Parathyroid adenoma (tissue), 2 donors: ENCODE measurements at regions not wholly inside any gene's neighbourhood (a gene's known extent, or its start where the extent isn't known, plus 50 kb on each side); places are given as distances from the start of the nearest gene placed in this dataset.

ENCODE experiments used
- H2AFZ ChIP-seq: fragments of 300-600 bp; sonication (generic); one replicate; pipeline ENCODE4 v1.7.0; 2017; ENCODE audit warnings: antibody characterized with exemption, mild to moderate bottlenecking
- H3K27ac ChIP-seq: fragments of 300-600 bp; sonication (generic); one replicate; pipeline ENCODE4 v1.7.0; 2017
- H3K27me3 ChIP-seq: fragments of 300-600 bp; sonication (generic); one replicate; pipeline ENCODE4 v1.7.0; 2017; ENCODE audit warnings: low read length; ENCODE audit not compliant: control insufficient read depth, insufficient read depth
- H3K36me3 ChIP-seq: fragments of 300-600 bp; sonication (generic); one replicate; pipeline ENCODE4 v1.7.0; 2017; ENCODE audit warnings: low read length; ENCODE audit not compliant: control insufficient read depth, insufficient read depth
- H3K4me1 ChIP-seq: fragments of 300-600 bp; sonication (generic); one replicate; pipeline ENCODE4 v1.7.0; 2017; ENCODE audit warnings: control low read depth
- H3K4me2 ChIP-seq: fragments of 300-600 bp; sonication (generic); one replicate; pipeline ENCODE4 v1.7.0; 2017; ENCODE audit warnings: low read length
- H3K4me3 ChIP-seq: fragments of 300-600 bp; sonication (generic); one replicate; pipeline ENCODE4 v1.7.0; 2017; ENCODE audit warnings: low read depth, low read length
- H3K79me2 ChIP-seq: fragments of 300-600 bp; sonication (generic); one replicate; pipeline ENCODE4 v1.7.0; 2017; ENCODE audit warnings: control low read depth
- H3K9ac ChIP-seq: fragments of 300-600 bp; sonication (generic); one replicate; pipeline ENCODE4 v1.7.0; 2017; ENCODE audit warnings: mild to moderate bottlenecking
- H3K9me3 ChIP-seq: fragments of 300-600 bp; sonication (generic); one replicate; pipeline ENCODE4 v1.7.0; 2017; ENCODE audit warnings: low read length; ENCODE audit not compliant: control insufficient read depth
- TF ChIP-seq, protein P1 (sequence below): fragments of 300-600 bp; sonication (generic); IDR thresholded peaks from one replicate; pipeline ENCODE4 v1.7.0; 2017; ENCODE audit warnings: antibody characterized with exemption, mild to moderate bottlenecking
- donor health status: primary hyperparathyroidism.

DNA sequence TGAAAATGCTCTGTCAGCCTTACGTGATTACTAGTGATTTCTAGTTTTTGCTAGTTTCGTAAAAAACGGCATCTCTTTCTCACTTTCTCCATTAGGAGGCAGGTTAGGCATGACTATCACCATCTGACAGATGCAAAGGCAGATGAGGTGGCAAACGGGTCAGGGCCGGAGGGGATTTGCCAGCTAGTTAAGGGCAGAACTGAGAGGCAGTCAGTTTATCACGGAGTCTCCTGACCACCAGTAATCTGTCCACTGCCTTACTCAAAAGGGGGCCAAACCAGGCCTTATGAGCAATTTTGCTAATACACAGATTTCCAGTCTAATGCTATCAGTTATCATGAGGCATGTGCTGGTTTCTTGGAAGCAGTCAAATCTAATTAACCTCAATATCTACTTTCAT lies 159.3 kb downstream of the TSEN15 start:
- TF ChIP-seq, protein P1, sequence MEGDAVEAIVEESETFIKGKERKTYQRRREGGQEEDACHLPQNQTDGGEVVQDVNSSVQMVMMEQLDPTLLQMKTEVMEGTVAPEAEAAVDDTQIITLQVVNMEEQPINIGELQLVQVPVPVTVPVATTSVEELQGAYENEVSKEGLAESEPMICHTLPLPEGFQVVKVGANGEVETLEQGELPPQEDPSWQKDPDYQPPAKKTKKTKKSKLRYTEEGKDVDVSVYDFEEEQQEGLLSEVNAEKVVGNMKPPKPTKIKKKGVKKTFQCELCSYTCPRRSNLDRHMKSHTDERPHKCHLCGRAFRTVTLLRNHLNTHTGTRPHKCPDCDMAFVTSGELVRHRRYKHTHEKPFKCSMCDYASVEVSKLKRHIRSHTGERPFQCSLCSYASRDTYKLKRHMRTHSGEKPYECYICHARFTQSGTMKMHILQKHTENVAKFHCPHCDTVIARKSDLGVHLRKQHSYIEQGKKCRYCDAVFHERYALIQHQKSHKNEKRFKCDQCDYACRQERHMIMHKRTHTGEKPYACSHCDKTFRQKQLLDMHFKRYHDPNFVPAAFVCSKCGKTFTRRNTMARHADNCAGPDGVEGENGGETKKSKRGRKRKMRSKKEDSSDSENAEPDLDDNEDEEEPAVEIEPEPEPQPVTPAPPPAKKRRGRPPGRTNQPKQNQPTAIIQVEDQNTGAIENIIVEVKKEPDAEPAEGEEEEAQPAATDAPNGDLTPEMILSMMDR = no peak
- H3K4me1 ChIP-seq = no peaks in the 10 kb centered on the region
- no peaks in the 10 kb centered on the region for H3K9me3 ChIP-seq
- H3K4me2 ChIP-seq = no peak overlapping the region
- H3K36me3 ChIP-seq = no peaks in the 10 kb centered on the region
- H3K27ac ChIP-seq = no peak overlapping the region
- H3K27me3 ChIP-seq = no peaks in the 10 kb centered on the region
- H3K9ac ChIP-seq = no peak overlapping the region
- H2AFZ ChIP-seq = no peak overlapping the region
- H3K79me2 ChIP-seq = no peaks in the 10 kb centered on the region
- H3K4me3 ChIP-seq = no peak overlapping the region

GRCh38 chr1:184212649-184213314 lies 161.3 kb downstream of the TSEN15 start:
- no peak overlapping the region for H3K9ac ChIP-seq
- H3K79me2 ChIP-seq = no peaks in the 10 kb centered on the region
- no peak overlapping the region for H3K27ac ChIP-seq
- TF ChIP-seq, protein P1 = no peak
- H3K4me1 ChIP-seq = no peaks in the 10 kb centered on the region
- H3K4me2 ChIP-seq = no peak overlapping the region
- no peak overlapping the region for H2AFZ ChIP-seq
- no peaks in the 10 kb centered on the region for H3K36me3 ChIP-seq
- H3K9me3 ChIP-seq = no peaks in the 10 kb centered on the region
- no peak overlapping the region for H3K4me3 ChIP-seq
- no peaks in the 10 kb centered on the region for H3K27me3 ChIP-seq

GRCh38 chr1:184214128-184214527 lies 162.6 kb downstream of the TSEN15 start:
- Histone ChIP-seq H2AFZ (no peak overlapping the region), H3K4me2 (no peak overlapping the region), H3K9ac (no peak overlapping the region), H3K27me3 (no peaks in the 10 kb centered on the region), H3K36me3 (no peaks in the 10 kb centered on the region), H3K4me3 (no peak overlapping the region), H3K4me1 (no peaks in the 10 kb centered on the region), H3K79me2 (no peaks in the 10 kb centered on the region), H3K9me3 (no peaks in the 10 kb centered on the region), H3K27ac (no peak overlapping the region)
- TF ChIP-seq, protein P1 = no peak

DNA sequence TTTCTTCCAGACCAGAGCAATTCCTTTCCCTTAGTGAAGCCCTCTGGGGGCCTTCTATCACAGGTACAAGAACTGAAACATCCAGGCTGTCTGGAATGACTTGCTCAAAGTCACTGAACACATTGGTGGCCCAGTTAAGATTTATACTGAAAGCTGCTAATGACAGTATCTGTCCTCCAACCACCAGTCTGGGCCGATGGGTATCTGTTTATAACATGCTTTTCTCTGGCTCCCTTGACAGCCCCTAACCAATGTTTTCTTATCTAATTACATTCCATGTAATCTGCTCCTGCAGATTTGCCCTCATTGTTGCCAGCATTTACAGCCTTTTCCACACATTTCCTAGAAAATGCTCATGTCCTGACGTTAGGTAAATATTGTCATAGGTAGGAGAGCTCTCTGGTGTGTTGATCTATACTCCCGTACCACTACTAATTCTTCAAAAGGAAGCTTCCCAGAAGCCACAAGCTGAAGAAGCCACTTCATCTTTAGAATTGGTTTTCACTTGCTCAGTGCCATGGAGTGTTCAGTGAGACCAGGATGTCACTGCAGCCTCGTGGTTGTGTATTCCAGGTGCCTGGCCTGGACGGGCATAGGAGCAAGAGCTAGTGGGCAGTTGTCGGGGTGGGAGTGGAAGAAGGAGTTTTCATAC lies 163.9 kb downstream of the TSEN15 start:
- TF ChIP-seq, protein P1 = no peak
- H3K4me1 ChIP-seq = no peaks in the 10 kb centered on the region

More for the DNA sequence above, 163.9 kb downstream of the TSEN15 start:
- Histone ChIP-seq H3K36me3 (no peaks in the 10 kb centered on the region), H3K9me3 (no peaks in the 10 kb centered on the region), H2AFZ (no peak overlapping the region), H3K27me3 (no peaks in the 10 kb centered on the region), H3K4me3 (no peak overlapping the region), H3K9ac (no peak overlapping the region), H3K79me2 (no peaks in the 10 kb centered on the region), H3K27ac (no peak overlapping the region), H3K4me2 (no peak overlapping the region)
